ENCODE measurements at regions not wholly inside any gene's neighbourhood (a gene's known extent, or its start where the extent isn't known, plus 50 kb on each side); places are given as distances from the start of the nearest gene placed in this dataset.

- TF ChIP-seq CTCF (IDR thresholded peaks at IDR 0.05; ENCODE audit: control extremely low read depth in 1 of 3, insufficient read depth in 1 of 3, low read depth in 1 of 3, low read length in 3 of 3) (no peak), RXRA (IDR thresholded peaks at IDR 0.05; ENCODE audit: insufficient read depth, low read depth, low read length) (no peak), GTF2F1 (IDR thresholded peaks at IDR 0.05; ENCODE audit: borderline replicate concordance, low read depth, low read length) (no peak), CTBP2 (IDR thresholded peaks at IDR 0.05; ENCODE audit: borderline replicate concordance, insufficient read depth, insufficient read length, low read length) (no peak), NANOG (IDR thresholded peaks at IDR 0.05; ENCODE audit: insufficient read depth, low read depth, low read length, poor library complexity, severe bottlenecking) (no peak), USF2 (IDR thresholded peaks at IDR 0.05; ENCODE audit: low read length) (no peak), KDM1A (IDR thresholded peaks at IDR 0.05; ENCODE audit: borderline replicate concordance, low read length) (no peak), GABPA (IDR thresholded peaks at IDR 0.05; ENCODE audit: borderline replicate concordance, insufficient read depth, low read length) (no peak)
These were observed 1390.7 kb downstream of the FAM181B start (continued) for GRCh38 chr11:81342966-81343365.

Measured in H1 (cell line).